ENCODE measurements at regions not wholly inside any gene's neighbourhood (a gene's known extent, or its start where the extent isn't known, plus 50 kb on each side); places are given as distances from the start of the nearest gene placed in this dataset.
A peak's percentile ranks its signal among the peaks of the same experiment; 100 is the strongest.
"Not testable (repeated sequence)": the region's sequence is repeated elsewhere in the genome, so short reads cannot be mapped to it uniquely, and the experiment has no call there.

DNA sequence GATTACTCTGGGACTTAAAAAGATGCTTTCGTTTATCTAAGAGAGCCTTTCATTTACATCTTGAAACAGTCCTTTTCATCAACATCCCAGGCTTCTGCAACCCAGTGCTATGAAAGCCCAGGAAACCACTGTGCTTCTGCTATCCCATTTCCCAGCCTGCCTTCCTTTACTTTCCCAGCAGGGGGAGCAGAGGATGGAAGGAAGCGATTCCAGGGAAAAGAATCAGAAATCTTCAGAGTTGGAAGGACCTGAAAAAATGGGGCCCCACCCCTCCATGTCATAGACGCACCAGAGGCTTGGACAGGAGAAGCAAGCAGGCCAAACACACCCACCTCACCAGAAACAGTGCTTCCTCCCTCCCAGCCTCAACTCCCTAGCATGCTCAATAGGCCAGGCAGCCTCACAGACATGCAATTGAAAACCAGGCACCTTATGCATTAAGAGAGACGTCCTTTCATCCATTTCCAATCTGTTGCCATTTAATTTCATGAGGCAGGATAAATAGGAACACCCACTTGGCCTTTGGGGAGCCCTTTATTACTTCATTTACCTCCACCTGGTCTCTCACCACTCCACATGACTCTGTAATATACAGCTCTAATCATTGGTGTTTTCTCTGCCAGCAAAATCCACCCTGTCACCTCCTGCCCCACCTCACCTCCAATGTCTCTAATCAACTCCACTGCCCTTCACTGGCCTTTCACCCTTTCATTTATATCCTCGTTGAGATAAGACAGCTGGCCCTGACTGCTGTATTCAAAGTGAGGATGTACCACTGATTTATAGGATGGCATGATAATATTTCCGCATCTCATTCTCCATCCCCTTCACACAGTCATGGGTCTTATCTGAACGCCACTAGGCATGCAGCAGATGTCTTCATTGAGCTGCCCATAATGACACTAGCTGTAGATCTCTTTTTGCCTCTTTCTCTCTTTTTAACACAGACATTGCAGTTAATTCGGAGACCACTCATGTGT lies 583.9 kb downstream of the NTRK3 start:
- peak; percentile 13 for DNase-seq

DNA sequence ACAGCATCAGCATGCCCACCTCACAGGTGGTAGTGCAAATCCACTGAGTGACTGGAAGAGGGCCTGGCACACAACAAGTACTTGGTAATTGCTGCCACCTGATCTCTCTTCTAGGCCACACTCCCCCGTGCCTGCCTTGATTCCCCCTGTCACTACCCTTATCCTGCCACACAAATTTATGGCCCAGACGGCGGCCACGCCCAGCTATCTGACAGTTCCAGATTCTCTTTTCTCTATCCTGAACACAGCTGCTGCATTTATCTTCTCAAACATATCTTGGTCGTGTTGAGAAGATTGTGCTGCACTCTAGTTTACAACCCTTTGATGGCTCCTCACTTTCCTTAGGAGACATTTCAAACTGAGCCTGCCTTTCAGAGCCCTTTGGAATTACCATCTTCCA lies 585.2 kb downstream of the NTRK3 start:
- no peak for DNase-seq

DNA sequence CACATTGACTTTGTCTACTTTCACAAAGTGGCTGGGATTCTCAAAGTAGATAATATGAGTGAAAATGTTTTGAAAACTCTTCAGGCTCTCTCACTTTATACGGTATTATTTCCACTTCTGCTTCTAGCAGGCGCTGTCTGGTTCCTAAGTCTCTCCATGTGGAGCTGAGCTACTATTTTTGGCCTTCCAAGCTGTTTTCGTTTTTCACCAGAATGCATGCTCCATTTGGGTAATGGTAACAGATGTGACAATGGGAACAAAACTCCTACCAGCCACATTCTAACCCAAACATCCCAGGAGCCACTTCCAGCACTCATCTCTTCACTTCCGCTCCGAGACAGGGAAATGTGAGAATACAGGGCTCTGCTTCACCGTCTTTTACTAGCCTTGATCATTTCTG lies 586.7 kb downstream of the NTRK3 start:
- no peak for DNase-seq

DNA sequence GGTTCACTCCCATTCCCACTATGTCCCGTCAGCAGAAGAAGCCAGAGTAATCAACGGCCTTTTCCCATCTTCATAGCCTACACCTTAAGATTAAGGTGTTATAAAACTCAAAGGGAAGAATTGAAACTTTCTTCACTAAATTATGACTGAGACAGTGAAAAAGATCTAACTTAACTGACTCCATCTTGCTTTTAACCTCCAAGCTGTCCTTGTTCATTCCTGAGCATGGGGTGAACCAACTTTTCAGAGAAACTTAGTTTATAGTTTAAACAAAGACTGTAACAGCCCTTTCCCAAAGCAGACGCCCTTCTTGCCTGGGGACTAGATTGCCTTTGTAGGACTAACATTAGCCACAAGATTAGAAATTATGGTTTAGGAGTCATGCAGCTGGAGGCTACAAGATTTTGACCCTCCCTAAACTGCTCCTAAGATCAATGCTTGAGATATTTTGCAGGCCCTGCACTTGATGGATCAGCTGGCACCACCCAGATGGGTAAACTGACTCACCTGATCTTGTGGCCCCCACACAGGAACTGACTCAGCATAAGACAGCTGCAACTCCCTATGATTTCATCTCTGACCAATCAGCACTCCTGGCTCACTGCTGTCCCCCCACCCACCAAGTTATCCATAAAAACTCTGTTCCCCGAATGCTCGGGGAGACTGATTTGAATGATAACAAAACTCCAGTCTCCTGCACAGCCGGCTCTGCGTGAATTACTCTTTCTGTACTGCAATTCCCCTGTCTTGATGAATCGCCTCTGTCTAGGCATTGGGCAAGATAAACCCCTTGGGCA lies 587.6 kb downstream of the NTRK3 start:
- DNase-seq = not testable (repeated sequence)

DNA sequence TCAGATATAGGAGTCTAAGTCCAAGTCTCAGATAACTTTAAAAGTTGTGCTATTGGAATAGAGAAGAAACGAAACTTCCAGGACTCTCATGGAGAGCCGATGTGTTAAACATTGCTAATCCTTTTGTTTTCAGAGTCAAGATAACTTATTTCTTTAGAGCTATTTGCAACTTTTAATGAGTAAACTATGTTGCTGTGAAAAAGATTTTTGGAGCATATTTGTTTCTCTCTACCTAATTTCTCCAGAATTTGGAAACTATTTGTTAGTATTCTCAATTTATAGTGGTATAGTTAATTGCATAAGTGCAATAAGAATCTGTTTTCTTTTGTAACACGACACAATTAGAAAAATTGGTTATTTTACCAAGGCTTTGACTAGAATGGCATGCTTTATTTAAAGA lies 588.9 kb downstream of the NTRK3 start:
- no peak for DNase-seq

DNA sequence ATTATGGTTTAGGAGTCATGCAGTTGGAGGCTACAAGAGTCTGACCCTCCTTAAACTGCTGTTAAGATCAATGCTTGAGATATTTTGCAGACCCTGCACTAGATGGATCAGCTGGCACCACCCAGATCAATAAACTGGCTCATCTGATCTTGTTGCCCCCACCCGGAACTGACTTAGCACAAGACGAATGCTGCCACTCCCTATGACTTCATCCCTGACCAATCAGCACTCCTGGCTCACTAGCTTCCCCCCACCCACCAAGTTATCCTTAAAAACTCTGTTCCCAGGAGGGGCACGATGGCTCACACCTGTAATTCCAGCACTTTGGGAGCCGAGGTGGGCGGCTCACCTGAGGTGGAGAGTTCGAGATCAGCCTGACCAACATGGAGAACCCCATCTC lies 594.0 kb downstream of the NTRK3 start:
- DNase-seq = no peak

DNA sequence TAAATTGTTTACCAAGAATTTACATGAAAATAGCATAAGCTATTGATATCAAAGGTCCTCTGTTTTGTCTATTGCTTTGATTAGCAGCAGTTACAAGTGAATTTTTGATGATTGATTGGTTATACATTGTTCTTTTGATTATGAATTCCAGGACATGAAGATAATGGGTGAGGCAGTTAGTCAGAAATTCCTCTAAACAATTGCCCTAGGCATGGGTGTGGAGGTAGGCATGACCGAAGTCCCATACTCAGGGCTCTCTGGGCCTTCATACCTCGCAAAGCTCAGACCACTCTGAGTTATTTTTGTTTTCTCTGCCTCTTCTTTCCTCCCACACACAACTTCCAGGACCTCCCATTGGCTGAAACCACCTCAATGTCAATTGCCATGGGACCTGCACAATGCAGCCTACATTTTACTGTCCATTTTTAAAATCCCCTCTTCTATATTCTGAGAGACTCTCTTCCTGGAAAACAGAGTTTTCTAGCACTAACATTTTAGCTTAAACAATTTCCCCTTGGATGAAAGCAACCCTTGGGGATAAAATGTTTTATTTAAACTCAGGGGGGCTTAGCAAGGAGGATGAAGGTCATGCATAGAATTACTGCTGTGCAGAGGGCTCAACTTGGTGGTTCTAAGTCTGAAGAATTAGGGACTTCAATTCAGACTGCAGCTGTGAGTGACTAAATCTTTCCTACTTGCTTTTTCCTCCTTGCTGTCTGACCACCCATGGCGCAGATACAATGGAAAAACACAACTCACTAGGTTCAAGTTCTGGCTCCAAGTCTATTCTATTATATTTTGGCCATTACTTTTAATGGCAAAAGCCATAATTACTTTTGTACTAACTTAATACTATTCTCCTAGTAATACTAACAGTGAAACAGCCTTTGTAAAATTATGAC lies 594.8 kb downstream of the NTRK3 start:
- DNase-seq = no peak

DNA sequence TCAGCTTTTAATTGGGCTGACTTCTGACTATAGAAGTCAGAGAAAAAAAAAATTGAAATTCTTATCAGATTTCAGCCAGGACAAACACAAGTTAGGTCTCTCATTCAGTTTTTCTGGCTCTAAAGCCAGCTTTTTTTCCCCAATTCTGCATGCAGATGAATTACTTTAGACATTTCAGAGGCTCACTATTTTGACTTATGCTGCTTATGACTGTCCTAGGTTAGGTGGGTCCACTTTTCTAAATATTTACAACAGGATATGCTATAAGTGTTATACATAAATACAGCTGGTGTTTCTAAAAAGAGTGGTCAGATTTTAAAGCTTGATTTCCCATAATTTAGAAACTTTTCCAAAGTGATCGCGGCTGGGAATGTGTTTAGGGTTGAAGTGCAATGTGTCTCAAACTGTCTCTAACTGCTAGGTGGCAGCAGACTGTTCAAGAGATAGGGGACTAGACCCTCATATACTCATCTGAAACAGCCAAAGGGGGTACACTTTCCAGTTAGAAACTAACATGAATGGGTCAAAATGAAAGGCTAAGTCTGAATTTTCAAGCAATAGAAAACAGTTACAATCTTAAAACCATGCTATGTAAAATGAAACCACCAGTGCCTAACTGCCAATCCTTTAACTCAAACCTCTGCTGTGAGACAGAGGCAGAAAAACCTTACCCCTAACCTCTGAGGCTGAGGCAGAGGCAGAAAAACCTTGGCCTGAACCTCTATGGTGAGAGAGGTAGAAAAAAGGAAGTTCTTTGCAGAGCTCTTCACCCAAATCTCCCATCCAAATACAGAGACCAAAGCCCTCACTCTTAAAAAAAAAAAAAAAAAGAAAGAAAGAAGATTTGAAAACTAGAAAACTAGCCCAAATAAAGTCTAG lies 596.0 kb downstream of the NTRK3 start:
- DNase-seq = no peak

DNA sequence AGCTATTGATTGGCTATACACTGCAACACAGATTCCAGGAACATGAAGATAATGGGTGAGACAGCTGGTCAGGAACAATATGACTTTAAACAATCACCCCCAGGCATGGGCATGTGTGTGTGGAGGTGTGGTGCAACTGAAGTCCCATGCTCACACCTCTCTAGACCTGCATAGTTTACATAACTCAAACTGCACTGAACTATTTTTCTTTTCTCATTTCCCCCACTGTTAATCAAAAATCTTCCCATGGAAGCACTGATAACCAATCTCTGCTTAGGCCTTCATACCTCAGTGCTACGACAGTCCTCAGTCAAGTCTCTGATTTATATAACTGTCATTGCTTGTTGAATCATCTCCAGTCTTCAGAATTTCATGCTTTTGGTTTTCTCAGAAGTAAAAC lies 600.2 kb downstream of the NTRK3 start:
- no peak for DNase-seq

DNA sequence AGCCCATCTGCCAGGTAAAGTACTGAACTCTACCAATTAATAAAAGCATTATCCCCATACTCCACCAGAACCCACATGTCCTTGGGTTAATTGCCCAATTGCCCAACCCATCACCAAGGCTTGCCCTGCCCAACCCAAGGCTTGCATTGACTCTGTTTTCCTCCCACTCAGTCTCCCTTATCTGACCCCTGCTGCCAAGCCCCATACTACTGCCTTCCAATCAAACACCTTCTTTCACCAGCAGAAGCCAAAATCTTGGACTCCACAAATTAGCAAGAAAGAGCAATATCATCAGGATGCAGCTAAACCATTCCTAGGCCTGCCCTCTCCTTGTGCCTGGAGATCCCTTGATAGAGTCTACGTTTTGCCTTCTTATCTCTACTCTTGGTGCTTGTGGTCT lies 602.9 kb downstream of the NTRK3 start:
- DNase-seq = no peak

DNA sequence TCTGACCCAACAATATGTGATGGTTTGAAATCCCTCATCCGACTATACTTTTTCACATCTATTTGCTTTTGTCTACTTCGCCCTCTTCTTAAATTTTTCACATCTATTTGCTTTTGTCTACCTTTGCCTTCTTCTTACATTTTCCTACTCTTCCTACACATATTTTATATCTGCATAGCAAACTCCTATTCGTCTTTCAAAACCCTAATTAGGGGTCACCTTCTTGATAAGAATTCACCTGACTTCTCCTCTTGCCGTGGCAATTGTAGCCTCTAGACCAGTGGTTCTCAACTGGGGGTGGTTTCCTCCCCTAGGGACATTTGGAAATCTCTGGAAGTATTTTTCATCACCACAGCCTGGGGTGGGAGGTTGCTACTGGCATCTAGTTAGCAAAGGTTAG lies 607.4 kb downstream of the NTRK3 start:
- DNase-seq = no peak

DNA sequence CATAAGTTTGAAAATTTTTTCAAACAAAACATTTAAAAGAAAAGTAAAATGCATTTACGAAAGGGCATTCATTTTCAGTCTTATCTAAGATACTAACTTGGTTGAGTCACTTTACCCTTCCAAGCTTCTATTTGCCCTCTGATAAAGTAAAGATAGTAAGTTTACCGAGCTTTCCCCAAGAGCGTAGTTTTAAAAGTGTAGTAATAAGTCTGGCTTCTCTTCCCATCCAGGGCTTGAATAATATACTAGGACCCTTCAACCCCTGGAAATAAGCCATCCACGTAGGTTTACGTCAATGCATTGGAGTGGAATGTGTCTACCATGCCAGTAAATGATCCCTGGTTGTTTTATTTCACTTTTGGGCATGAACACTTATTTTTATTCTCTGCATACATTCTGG lies 608.3 kb downstream of the NTRK3 start:
- DNase-seq = no peak

DNA sequence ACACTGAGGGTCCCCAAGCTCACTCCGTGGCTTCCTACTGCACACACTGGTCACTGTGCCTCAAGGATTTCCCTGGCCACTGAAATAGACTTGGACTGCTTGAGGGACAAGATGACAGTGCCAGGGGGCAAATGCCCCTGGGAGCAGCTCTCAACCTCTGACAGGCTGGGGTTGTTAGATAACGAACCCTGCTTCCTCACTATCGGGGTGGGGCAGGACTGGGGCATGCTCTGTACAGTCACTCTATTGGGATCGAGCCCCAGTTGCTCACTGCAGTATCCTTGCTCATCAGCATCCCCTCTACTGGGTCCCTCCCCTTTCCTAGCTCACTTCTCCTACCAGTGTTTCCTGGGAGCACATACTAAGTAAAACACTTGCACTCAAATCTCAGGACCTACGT lies 610.8 kb downstream of the NTRK3 start:
- no peak for DNase-seq

DNA sequence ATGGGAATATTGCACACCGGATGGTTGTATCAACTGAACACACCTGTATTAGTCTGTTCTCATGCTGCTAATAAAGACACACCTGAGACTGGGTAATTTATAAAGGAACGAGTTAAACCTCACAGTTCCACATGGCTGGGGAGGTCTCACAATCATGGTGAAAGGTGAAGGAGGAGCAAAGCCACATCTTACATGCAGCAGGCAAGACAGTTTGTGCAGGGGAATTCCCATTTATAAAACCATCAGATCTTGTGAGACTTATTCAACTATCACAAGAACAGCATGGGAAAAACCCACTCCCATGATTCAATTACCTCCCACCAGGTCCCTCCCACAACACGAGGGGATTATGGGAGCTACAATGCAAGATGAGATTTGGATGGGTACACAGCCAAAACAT lies 613.5 kb downstream of the NTRK3 start:
- DNase-seq = not testable (repeated sequence)

DNA sequence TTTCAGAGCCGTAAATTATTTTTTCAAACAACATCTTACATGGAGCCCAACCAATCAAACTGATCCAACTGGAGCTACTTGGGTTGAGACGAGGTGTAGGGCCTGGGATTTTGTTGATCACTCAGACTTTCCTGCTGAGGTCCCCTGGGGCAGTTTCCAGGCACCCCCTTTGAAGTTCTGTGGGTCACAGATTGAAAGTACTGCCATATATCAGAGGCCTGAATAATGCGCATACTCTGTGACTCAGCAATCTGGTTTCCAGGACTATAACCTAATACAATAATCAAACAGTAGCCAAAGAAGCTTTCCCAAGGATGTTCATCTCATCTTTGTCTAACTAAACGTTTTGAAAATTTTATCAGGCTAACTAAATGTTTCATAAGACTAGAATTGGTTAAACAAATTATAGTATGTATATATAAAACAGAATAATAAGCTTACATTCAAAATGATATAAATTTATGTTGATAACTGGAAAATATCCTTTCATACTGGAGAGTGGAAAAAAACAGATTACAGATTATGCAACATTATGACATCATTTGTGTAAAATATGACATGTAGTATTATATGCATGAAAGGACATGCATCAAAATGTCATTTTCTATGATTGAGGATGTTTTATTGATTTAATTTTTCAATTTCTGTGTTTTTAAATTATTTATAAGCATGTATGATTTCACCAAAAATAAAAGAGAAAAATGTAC lies 617.1 kb downstream of the NTRK3 start:
- no peak for DNase-seq

DNA sequence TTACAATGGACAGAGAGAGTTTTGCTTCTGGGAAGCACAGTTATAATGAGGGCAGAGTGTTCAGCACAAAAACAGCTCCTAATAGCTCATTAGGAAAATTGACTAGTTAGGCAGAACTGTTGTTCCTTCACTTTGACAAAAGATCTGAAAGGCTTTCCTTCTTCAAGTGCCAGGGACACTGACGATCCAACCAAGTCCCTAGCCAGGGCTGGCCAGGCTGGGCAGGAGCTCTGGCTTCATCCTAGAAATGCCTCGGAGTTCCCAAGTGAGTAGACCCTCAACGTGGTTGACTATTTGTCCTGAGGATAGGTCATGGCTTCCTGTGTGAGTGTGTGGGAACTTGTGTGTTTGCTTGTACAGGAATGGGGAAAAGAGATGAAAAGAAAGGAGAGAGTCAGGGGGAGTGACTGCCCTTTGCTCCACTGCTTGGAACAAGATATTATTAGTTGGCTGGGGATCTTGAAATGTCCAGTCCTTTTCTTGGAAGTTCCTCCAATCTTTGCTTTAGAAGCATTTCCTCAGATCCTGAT lies 617.9 kb downstream of the NTRK3 start:
- DNase-seq = no peak

DNA sequence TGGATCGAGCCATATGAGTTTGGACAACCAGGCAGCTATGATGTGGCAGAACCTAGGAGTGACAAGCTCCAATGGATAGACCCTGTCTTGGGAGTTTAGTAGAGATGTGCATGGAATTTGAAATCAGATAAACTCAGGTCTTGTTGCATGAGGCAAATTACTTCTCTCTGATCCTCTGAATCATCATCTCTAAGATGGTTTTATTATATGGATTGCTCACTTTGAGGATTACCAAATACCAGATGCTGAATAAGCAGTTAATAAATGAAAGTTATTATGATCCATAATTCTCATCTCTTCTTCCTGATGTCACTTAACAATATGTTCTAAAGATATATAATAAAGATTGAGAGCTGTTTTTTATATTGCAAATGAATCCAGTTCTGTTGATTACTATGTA lies 622.2 kb downstream of the NTRK3 start:
- DNase-seq = no peak

DNA sequence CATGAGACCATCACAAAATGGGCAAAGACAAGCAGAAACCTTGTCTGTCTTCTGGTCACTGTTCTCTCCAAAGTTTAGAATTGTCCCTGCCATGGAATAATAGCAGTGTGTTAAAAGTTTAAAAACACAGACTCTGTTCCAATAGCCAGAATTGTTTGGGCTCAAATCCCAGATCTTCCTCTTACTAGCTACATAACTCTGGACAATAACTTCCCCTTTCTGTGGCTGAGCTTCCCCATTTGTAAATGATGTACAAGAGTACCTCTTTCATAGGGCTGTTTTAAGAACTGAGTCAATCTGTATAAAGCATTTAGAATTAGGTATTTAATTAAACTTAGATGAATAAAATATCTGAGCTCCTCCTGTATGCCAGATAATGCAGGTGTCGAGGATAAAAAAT lies 623.0 kb downstream of the NTRK3 start:
- DNase-seq = no peak

DNA sequence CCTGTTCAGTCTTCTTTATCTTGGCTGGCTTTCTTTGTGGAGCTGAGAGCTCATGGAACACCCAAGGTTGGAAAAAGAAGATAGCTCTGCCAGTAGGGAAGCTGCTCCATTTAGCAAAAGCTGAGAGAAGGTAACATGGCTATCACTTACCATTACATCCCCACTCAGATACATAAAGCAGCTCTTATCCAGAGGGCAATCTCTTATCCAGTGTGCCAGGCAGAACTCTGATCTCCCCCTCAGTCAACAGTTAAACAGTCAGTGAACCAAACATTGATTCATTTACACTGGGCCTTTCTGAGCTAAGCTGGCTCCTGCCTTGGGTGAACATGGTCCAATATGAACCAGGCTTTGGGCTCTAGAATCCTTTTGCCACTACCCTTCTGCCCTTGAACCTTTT lies 624.2 kb downstream of the NTRK3 start:
- no peak for DNase-seq

DNA sequence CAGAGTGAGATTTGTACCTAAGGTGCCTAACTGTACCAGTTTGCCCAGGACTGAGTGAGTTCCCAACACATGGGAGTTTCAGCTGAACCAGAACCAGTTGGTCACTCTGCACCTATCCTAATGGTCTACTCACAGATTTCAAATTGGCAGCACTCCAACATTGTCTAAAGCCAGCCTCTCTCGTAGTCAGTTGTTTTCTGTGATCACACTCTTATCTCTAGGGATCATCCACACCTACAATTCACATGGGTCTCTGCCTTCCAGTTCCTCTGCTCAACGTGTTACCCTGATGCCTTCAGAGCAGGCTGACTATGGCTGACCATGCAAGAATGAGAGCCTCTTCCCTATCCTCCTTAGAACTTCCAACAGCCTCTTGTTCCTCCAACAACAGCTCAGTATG lies 624.8 kb downstream of the NTRK3 start:
- no peak for DNase-seq

DNA sequence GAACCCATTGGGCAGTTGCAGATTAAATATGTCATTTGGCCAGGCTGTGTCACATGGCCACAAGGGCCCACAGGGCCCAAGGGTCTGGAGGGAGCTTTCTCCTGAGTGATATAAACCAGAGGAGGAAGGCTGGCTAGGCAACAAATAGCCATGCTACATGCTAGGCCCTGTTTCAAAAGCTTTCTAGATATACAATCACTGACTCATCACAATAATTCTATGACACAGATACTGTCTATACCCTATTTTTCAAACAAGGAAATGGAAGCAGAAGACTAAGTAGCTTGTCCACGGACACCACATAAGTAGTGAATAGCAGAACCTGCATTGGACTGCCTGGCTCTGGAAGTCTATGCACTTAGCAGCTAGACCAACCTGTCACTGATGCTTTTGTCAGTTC lies 625.4 kb downstream of the NTRK3 start:
- DNase-seq = no peak
